GM12875 (cell line): ENCODE measurements at regions not wholly inside any gene's neighbourhood (a gene's known extent, or its start where the extent isn't known, plus 50 kb on each side); places are given as distances from the start of the nearest gene placed in this dataset.

ENCODE experiments used
- H3K4me3 ChIP-seq: one replicate; pipeline ENCODE4 v1.5.1; 2011; ENCODE audit warnings: low read depth, low read length, control low read depth
- TF ChIP-seq, protein P1 (sequence below): IDR thresholded peaks from 2 replicates; pipeline ENCODE4 v1.5.1; 2011; ENCODE audit warnings: low read depth, mild to moderate bottlenecking, control low read depth, inconsistent platforms, low read length, moderate library complexity, borderline replicate concordance; ENCODE audit not compliant: insufficient read depth

DNA sequence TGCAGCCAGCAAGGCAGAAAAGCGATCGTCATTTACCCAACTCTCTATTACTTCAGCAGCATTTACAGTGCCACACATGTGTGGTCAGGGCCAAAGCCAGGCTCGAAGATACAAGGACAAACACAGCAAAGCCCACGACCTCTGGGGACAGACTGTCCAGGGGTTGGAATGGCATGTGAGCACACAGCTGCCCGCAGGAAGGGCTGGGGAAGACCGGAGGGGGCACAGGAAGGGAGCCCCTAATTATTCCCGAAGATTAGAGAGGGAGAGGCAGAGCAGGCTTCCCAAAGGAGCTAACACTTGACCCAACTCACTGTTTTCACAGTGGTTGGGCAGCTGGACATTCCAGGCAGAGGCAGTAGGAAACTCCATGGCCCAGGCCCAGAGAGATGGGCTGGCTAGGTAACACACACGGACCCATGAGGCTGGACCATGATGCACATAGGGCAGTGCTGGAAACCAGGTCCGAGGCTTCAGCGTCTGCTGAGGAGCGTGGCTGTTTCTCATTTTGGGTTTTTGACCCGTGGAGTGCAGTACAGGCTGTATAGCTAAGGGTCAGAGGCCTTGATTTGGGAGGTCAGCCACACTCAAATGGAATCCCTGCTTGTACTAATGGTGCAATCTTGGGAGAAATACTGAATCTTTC, 179.8 kb downstream of the FOXO1 start:
- TF ChIP-seq, protein P1, sequence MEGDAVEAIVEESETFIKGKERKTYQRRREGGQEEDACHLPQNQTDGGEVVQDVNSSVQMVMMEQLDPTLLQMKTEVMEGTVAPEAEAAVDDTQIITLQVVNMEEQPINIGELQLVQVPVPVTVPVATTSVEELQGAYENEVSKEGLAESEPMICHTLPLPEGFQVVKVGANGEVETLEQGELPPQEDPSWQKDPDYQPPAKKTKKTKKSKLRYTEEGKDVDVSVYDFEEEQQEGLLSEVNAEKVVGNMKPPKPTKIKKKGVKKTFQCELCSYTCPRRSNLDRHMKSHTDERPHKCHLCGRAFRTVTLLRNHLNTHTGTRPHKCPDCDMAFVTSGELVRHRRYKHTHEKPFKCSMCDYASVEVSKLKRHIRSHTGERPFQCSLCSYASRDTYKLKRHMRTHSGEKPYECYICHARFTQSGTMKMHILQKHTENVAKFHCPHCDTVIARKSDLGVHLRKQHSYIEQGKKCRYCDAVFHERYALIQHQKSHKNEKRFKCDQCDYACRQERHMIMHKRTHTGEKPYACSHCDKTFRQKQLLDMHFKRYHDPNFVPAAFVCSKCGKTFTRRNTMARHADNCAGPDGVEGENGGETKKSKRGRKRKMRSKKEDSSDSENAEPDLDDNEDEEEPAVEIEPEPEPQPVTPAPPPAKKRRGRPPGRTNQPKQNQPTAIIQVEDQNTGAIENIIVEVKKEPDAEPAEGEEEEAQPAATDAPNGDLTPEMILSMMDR = no peak
- H3K4me3 ChIP-seq = no peak overlapping the region

DNA sequence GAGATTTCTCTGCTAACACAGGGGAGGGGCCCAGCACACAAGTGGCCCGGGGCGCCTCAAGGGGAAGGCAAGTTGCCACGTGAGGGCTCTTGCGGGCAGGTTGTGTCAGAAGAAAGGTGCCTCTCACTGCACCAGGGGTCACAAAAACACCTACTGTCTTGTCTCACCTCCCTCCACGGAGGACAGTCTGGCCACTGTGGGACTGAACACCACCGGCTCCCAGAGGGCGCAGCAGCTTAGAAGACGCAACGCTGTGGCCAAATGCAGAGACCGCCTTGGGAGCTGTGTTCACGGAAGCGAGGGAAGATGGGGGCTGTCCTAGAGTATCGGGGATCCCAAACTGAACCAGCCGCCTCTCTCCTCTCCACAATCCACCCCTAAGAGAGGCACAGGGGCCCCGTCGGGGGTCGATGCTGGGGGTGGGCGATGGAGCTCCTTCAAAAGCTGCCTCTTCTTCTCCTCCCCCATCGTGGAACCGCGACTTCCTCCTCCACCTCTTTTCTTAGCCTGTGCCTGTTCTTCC, 177.5 kb downstream of the FOXO1 start:
- TF ChIP-seq, protein P1 = no peak
- no peak overlapping the region for H3K4me3 ChIP-seq

DNA sequence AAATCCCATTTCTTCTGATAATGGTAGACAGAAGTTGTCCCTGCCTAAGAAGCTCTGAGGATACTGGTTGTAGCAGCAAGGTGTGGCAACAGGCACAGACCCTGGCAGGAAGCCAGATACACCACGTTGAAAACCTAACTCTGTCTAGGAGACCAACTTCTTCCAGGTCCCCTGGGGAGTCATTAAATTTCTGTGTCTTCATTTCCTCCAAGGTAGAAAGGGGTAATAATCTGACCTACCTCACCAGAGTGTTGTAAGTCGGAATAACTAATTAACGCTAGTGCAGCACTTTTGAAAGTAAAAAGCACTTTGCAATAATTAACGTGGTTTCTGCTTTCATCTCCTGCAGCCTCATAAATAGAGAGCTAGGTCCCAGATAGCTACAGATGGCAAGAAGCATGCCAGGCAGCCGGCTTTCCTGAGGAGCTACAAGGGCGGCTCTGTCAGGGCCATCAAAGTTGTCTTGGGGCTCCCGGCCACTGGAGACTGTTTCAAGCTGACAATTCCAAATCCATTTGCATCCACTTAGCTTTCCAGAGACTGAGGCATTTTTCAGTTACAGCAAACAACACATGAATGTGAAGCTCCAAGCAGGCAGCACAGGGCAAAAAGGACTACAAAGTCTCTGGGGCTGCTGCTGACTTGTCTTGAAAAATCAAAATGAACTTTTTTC, 176.2 kb downstream of the FOXO1 start:
- TF ChIP-seq, protein P1 = no peak
- no peak overlapping the region for H3K4me3 ChIP-seq

DNA sequence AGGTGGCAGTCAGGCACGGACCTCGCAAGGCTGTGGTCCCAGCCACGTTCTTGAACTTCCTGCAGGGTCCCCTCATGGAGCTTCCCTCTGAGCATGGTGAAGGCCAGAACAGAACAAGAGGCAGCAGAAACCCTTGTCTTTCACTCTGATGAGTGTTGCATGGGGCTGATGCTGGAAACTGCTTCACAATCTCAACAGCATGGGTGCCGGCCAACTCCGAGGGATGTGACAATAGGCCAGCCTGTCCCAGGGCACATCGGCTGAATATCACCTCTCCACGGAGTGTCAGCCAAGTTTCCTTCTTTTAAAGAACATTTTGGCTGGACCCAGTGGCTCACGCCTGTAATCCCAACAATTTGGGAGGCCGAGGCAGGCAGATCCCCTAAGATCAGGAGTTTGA, 173.9 kb downstream of the FOXO1 start:
- TF ChIP-seq, protein P1 = no peak
- H3K4me3 ChIP-seq = no peak overlapping the region

DNA sequence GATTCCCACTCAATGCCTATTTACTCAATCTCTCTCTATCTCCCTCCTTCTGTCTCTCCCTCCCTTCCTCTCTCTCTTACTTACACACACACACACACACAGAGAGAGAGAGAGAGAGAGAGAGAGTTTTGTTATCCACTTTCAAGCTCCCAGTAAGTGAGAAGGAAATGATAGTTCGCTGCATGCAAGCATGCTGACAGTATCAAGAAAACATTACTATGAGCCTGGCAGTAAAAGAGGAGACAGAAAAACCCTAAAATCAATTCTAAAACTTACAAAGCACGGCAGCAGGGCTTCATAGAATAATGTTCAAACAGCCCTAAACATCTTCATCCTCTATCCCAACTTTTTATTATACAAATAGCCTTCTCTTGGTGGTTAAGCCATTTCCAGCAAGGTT, 171.9 kb downstream of the FOXO1 start:
- TF ChIP-seq, protein P1 = no peak
- H3K4me3 ChIP-seq = no peak overlapping the region

DNA sequence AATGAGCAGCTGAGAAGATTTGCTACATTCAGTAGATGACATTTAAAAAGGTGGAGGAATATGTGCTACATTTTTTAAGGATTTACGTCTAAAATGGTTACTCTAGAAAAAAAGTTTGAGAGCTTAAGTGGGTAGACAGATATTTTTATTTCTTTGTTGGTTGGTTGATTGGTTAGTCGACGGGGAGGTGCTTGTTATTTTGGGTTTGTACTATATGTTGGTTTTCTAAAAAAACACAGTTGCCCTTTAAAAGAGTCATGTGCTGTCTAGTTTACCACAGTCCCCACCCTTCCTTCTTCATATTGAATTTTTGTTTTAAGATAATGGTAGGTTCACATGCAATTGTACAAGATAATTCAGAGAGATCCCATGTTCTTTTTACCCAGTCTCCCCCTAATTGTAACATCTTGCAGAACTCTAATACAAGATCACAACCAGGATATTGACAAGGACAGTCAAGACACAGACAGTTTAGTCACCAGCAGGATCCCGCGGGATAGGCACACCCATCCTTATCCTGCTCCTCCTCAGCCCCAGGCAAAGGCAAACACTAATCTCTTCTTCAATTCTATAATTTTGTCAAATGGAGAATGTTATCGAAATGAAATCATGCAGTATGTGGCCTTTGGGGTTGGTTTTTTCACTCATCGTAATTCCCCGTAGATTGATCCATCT, 171.4 kb downstream of the FOXO1 start:
- TF ChIP-seq, protein P1 = no peak
- no peak overlapping the region for H3K4me3 ChIP-seq
